Occipital lobe (tissue), 1 donor: ENCODE measurements at regions not wholly inside any gene's neighbourhood (a gene's known extent, or its start where the extent isn't known, plus 50 kb on each side); places are given as distances from the start of the nearest gene placed in this dataset.

Source experiments
- DNase-seq: peaks from one replicate; lab custom pipeline; 2025; lab: John Stamatoyannopoulos, UW

GRCh38 chr16:73231379-73231778 is 183.5 kb upstream of the ZFHX3 start:
- no peak for DNase-seq

GRCh38 chr16:73230651-73231050 is 182.7 kb upstream of the ZFHX3 start:
- no peak for DNase-seq

GRCh38 chr16:73228649-73229048 is 180.7 kb upstream of the ZFHX3 start:
- no peak for DNase-seq

GRCh38 chr16:73226675-73227074 is 178.7 kb upstream of the ZFHX3 start:
- DNase-seq = no peak

- no peak for DNase-seq
These were observed 178.1 kb upstream of the ZFHX3 start for GRCh38 chr16:73225983-73226382.

- DNase-seq = no peak
These were observed 172.9 kb upstream of the ZFHX3 start for GRCh38 chr16:73220836-73221235.

- no peak for DNase-seq
These were observed 171.2 kb upstream of the ZFHX3 start for GRCh38 chr16:73219176-73219575.

GRCh38 chr16:73217654-73218053 is 169.7 kb upstream of the ZFHX3 start:
- no peak for DNase-seq

- no peak for DNase-seq
These were observed 169.0 kb upstream of the ZFHX3 start for GRCh38 chr16:73216932-73217331.

GRCh38 chr16:73215678-73216377 is 167.9 kb upstream of the ZFHX3 start:
- DNase-seq = no peak

- DNase-seq = no peak
These were observed 167.1 kb upstream of the ZFHX3 start for GRCh38 chr16:73214825-73215677.

- DNase-seq = no peak
These were observed 166.0 kb upstream of the ZFHX3 start for GRCh38 chr16:73213732-73214455.

- DNase-seq = no peak
These were observed 164.5 kb upstream of the ZFHX3 start for GRCh38 chr16:73212431-73212830.

- no peak for DNase-seq
These were observed 162.8 kb upstream of the ZFHX3 start for GRCh38 chr16:73210686-73211085.

- DNase-seq = no peak
These were observed 162.2 kb upstream of the ZFHX3 start for GRCh38 chr16:73210084-73210483.

- DNase-seq = no peak
These were observed 161.3 kb upstream of the ZFHX3 start for GRCh38 chr16:73209190-73209589.

GRCh38 chr16:73206151-73206707 is 158.3 kb upstream of the ZFHX3 start:
- no peak for DNase-seq

GRCh38 chr16:73205153-73205886 is 157.4 kb upstream of the ZFHX3 start:
- DNase-seq = no peak

GRCh38 chr16:73204359-73205152 is 156.6 kb upstream of the ZFHX3 start:
- DNase-seq = no peak

GRCh38 chr16:73202161-73202729 is 154.3 kb upstream of the ZFHX3 start:
- DNase-seq = no peak
